WTC11 (cell line): ENCODE measurements at regions not wholly inside any gene's neighbourhood (a gene's known extent, or its start where the extent isn't known, plus 50 kb on each side); places are given as distances from the start of the nearest gene placed in this dataset.

Source experiments
- ATAC-seq: fragments of 200-7000 bp; cut with Tn5 transposase; 2 replicates; pipeline ENCODE4 v1.10.0; 2021; ENCODE audit warnings: mild to moderate bottlenecking, moderate library complexity
- CTCF ChIA-PET: fragments of 300-600 bp; sonication (Branson Sonifier 250); formaldehyde crosslinking; loops from one replicate; lab custom pipeline; 2021; ENCODE audit warnings: antibody characterized with exemption; lab: Charles Lee
- POLR2A ChIA-PET: fragments of 350-600 bp; sonication (Branson Sonifier 250); formaldehyde crosslinking; loops from one replicate; lab custom pipeline; 2021; ENCODE audit warnings: antibody characterized with exemption; lab: Charles Lee
- DNase-seq: peaks from one replicate; pipeline ENCODE4 v3.0.0; 2021; ENCODE audit warnings: low spot score
- H3K27ac Mint-ChIP-seq: 2 replicates; pipeline ENCODE4 v1.8.0; 2021; ENCODE audit warnings: mixed read lengths
- H3K27me3 Mint-ChIP-seq: 2 replicates; pipeline ENCODE4 v1.8.0; 2021; ENCODE audit warnings: low read depth, mild to moderate bottlenecking, moderate library complexity, mixed read lengths
- H3K36me3 Mint-ChIP-seq: 2 replicates; pipeline ENCODE4 v1.8.0; 2021; ENCODE audit warnings: mixed read lengths
- H3K4me1 Mint-ChIP-seq: 2 replicates; pipeline ENCODE4 v1.8.0; 2022; ENCODE audit warnings: mixed read lengths
- H3K4me3 Mint-ChIP-seq: 2 replicates; pipeline ENCODE4 v1.8.0; 2021; ENCODE audit warnings: mild to moderate bottlenecking, moderate library complexity, mixed read lengths
- H3K9me3 Mint-ChIP-seq: 2 replicates; pipeline ENCODE4 v1.8.0; 2021; ENCODE audit warnings: mixed read lengths
- CREM ChIP-seq: sonication (generic); formaldehyde crosslinking; IDR thresholded peaks from 2 replicates; pipeline ENCODE4 v1.8.1; 2022; ENCODE audit warnings: mild to moderate bottlenecking, missing genetic modification reagents, moderate library complexity
- ESRRA ChIP-seq: sonication (generic); formaldehyde crosslinking; IDR thresholded peaks from 2 replicates; pipeline ENCODE4 v1.8.1; 2022; ENCODE audit warnings: mild to moderate bottlenecking, missing genetic modification reagents, borderline replicate concordance
- FOXJ3 ChIP-seq: sonication (generic); formaldehyde crosslinking; IDR thresholded peaks from 2 replicates; pipeline ENCODE4 v1.9.0; 2021; ENCODE audit warnings: missing genetic modification reagents, mild to moderate bottlenecking, borderline replicate concordance
- HMGA2 ChIP-seq: fragments of 250-450 bp; sonication (Bioruptor Pico); IDR thresholded peaks from 2 replicates; pipeline ENCODE4 v1.4.0; 2021; ENCODE audit warnings: mild to moderate bottlenecking, moderate library complexity
- MXD4 ChIP-seq: fragments of 250-450 bp; sonication (Bioruptor Pico); IDR thresholded peaks from 2 replicates; pipeline ENCODE4 v1.8.0; 2021; ENCODE audit warnings: mild to moderate bottlenecking, moderate library complexity, borderline replicate concordance
- MYBL2 ChIP-seq: sonication (generic); formaldehyde crosslinking; IDR thresholded peaks from 2 replicates; pipeline ENCODE4 v1.8.1; 2023; ENCODE audit warnings: mild to moderate bottlenecking, moderate library complexity, missing genetic modification reagents
- NR1H2 ChIP-seq: sonication (generic); formaldehyde crosslinking; IDR thresholded peaks from 2 replicates; pipeline ENCODE4 v1.9.0; 2021; ENCODE audit warnings: mild to moderate bottlenecking, moderate library complexity, missing genetic modification reagents
- RORB ChIP-seq: fragments of 250-450 bp; sonication (Bioruptor Pico); IDR thresholded peaks from 2 replicates; pipeline ENCODE4 v1.9.0; 2021; ENCODE audit warnings: mild to moderate bottlenecking
- SMAD3 ChIP-seq: sonication (generic); formaldehyde crosslinking; IDR thresholded peaks from 2 replicates; pipeline ENCODE4 v1.8.0; 2022; ENCODE audit warnings: missing genetic modification reagents, mild to moderate bottlenecking, borderline replicate concordance
- SP1 ChIP-seq: sonication (generic); formaldehyde crosslinking; conservative IDR thresholded peaks from 2 replicates; pipeline ENCODE4 v1.8.1; 2022; ENCODE audit warnings: missing genetic modification reagents
- ZNF219 ChIP-seq: sonication (generic); formaldehyde crosslinking; IDR thresholded peaks from 2 replicates; pipeline ENCODE4 v1.8.0; 2023; ENCODE audit warnings: missing genetic modification reagents, mild to moderate bottlenecking, borderline replicate concordance
- TF ChIP-seq, protein P1 (sequence below): sonication (generic); formaldehyde crosslinking; IDR thresholded peaks from 2 replicates; pipeline ENCODE4 v1.8.1; 2022; ENCODE audit warnings: low read depth, mild to moderate bottlenecking, moderate library complexity, missing genetic modification reagents, borderline replicate concordance
- TF ChIP-seq, protein P2 (sequence below): sonication (generic); formaldehyde crosslinking; IDR thresholded peaks from 2 replicates; pipeline ENCODE4 v1.8.1; 2023; ENCODE audit warnings: mild to moderate bottlenecking, missing genetic modification reagents, moderate library complexity
- TF ChIP-seq, protein P3 (sequence below): sonication (generic); formaldehyde crosslinking; IDR thresholded peaks from 2 replicates; pipeline ENCODE4 v1.8.1; 2023; ENCODE audit warnings: mild to moderate bottlenecking, missing genetic modification reagents, borderline replicate concordance
- TF ChIP-seq, protein P4 (sequence below): sonication (generic); formaldehyde crosslinking; IDR thresholded peaks from 2 replicates; pipeline ENCODE4 v1.8.1; 2022; ENCODE audit warnings: missing genetic modification reagents, borderline replicate concordance
- TF ChIP-seq, protein P5 (sequence below): sonication (generic); formaldehyde crosslinking; IDR thresholded peaks from 2 replicates; pipeline ENCODE4 v1.8.0; 2023; ENCODE audit warnings: missing genetic modification reagents
- TF ChIP-seq, protein P6 (sequence below): fragments of 200-600 bp; IDR thresholded peaks from 2 replicates; pipeline ENCODE4 v1.8.0; 2022; ENCODE audit warnings: antibody characterized with exemption
- TF ChIP-seq, protein P7 (sequence below): sonication (generic); formaldehyde crosslinking; IDR thresholded peaks from 2 replicates; pipeline ENCODE4 v1.8.1; 2023; ENCODE audit warnings: mild to moderate bottlenecking, missing genetic modification reagents
- TF ChIP-seq, protein P8 (sequence below): sonication (generic); formaldehyde crosslinking; IDR thresholded peaks from 2 replicates; pipeline ENCODE4 v1.8.0; 2022; ENCODE audit warnings: mild to moderate bottlenecking, missing genetic modification reagents

DNA sequence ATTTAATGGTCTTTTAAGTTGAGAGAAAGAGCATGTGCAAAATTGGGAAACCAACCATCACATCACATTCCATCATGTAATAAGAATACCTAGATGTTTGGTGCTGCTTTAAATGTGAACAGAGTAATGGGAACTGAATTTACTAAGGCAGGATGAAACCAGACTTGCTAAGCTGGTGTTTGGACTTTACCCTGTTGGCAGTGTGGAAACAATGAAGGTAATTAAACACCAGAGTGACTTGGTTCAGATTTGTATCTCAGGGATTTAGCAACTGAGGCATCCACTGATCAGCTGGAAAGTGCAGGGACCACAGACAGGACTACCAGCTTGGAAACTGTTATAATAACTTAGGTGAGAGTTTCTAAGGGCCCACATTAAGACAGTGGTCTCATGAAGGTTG is 263.4 kb downstream of the OLFM3 start:
- CTCF ChIA-PET = no interaction called here
- H3K4me3 Mint-ChIP-seq = no peak overlapping the region

DNA sequence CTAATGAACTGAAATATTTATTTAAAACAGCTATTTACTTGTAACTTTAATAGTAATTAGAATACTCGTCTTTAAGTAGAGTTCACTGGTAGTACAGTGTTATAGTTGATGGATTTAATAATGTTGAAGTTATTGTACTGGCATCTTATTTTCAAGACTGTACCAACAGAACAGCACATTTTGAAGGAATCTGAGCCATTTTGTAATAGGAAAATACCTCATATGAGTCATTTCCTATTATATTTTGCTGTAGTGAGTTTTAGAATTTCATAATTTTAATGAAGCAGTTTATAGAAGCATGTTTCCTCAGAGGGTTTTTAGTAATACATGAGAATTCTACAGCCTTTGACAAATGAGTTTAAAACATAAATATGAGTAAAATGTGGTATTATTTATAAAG is 258.3 kb downstream of the OLFM3 start:
- Mint-ChIP-seq H3K27me3 (no peaks in the 10 kb centered on the region), H3K4me3 (no peak overlapping the region), H3K9me3 (no peaks in the 10 kb centered on the region), H3K27ac (no peak overlapping the region), H3K4me1 (peaks cover 33% of the 10 kb centered on the region), H3K36me3 (no peaks in the 10 kb centered on the region)
- DNase-seq (no peak), ATAC-seq (no peak)
- ChIA-PET CTCF (no interaction called here), POLR2A (no interaction called here)
- TF ChIP-seq ESRRA (CRISPR knock-in tag) (no peak), CREM (no peak), FOXJ3 (CRISPR knock-in tag) (no peak), MXD4 (CRISPR knock-in tag) (no peak), ZNF219 (no peak), MYBL2 (CRISPR knock-in tag) (no peak)
- TF ChIP-seq, protein P1, sequence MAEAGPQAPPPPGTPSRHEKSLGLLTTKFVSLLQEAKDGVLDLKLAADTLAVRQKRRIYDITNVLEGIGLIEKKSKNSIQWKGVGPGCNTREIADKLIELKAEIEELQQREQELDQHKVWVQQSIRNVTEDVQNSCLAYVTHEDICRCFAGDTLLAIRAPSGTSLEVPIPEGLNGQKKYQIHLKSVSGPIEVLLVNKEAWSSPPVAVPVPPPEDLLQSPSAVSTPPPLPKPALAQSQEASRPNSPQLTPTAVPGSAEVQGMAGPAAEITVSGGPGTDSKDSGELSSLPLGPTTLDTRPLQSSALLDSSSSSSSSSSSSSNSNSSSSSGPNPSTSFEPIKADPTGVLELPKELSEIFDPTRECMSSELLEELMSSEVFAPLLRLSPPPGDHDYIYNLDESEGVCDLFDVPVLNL = no peak
- TF ChIP-seq, protein P2, sequence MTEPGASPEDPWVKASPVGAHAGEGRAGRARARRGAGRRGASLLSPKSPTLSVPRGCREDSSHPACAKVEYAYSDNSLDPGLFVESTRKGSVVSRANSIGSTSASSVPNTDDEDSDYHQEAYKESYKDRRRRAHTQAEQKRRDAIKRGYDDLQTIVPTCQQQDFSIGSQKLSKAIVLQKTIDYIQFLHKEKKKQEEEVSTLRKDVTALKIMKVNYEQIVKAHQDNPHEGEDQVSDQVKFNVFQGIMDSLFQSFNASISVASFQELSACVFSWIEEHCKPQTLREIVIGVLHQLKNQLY (CRISPR knock-in tag) = no peak
- TF ChIP-seq, protein P3, sequence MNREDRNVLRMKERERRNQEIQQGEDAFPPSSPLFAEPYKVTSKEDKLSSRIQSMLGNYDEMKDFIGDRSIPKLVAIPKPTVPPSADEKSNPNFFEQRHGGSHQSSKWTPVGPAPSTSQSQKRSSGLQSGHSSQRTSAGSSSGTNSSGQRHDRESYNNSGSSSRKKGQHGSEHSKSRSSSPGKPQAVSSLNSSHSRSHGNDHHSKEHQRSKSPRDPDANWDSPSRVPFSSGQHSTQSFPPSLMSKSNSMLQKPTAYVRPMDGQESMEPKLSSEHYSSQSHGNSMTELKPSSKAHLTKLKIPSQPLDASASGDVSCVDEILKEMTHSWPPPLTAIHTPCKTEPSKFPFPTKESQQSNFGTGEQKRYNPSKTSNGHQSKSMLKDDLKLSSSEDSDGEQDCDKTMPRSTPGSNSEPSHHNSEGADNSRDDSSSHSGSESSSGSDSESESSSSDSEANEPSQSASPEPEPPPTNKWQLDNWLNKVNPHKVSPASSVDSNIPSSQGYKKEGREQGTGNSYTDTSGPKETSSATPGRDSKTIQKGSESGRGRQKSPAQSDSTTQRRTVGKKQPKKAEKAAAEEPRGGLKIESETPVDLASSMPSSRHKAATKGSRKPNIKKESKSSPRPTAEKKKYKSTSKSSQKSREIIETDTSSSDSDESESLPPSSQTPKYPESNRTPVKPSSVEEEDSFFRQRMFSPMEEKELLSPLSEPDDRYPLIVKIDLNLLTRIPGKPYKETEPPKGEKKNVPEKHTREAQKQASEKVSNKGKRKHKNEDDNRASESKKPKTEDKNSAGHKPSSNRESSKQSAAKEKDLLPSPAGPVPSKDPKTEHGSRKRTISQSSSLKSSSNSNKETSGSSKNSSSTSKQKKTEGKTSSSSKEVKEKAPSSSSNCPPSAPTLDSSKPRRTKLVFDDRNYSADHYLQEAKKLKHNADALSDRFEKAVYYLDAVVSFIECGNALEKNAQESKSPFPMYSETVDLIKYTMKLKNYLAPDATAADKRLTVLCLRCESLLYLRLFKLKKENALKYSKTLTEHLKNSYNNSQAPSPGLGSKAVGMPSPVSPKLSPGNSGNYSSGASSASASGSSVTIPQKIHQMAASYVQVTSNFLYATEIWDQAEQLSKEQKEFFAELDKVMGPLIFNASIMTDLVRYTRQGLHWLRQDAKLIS (CRISPR knock-in tag) = no peak

More for the DNA sequence above, 263.4 kb downstream of the OLFM3 start:
- Mint-ChIP-seq H3K27me3 (no peaks in the 10 kb centered on the region), H3K4me1 (0 out of 2 replicates have a peak, but pooled peaks cover 3% of the 10 kb centered on the region), H3K27ac (no peak overlapping the region; the same call in 1 of the 2 replicates), H3K9me3 (peaks cover 4% of the 10 kb centered on the region), H3K36me3 (no peaks in the 10 kb centered on the region)
- TF ChIP-seq, protein P4, sequence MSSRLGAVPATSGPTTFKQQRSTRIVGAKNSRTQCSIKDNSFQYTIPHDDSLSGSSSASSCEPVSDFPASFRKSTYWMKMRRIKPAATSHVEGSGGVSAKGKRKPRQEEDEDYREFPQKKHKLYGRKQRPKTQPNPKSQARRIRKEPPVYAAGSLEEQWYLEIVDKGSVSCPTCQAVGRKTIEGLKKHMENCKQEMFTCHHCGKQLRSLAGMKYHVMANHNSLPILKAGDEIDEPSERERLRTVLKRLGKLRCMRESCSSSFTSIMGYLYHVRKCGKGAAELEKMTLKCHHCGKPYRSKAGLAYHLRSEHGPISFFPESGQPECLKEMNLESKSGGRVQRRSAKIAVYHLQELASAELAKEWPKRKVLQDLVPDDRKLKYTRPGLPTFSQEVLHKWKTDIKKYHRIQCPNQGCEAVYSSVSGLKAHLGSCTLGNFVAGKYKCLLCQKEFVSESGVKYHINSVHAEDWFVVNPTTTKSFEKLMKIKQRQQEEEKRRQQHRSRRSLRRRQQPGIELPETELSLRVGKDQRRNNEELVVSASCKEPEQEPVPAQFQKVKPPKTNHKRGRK (CRISPR knock-in tag) = no peak
- TF ChIP-seq, protein P5, sequence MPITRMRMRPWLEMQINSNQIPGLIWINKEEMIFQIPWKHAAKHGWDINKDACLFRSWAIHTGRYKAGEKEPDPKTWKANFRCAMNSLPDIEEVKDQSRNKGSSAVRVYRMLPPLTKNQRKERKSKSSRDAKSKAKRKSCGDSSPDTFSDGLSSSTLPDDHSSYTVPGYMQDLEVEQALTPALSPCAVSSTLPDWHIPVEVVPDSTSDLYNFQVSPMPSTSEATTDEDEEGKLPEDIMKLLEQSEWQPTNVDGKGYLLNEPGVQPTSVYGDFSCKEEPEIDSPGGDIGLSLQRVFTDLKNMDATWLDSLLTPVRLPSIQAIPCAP = no peak
- TF ChIP-seq SMAD3 (CRISPR knock-in tag) (no peak), NR1H2 (CRISPR knock-in tag) (no peak), SP1 (CRISPR knock-in tag) (no peak), RORB (CRISPR knock-in tag) (no peak), HMGA2 (CRISPR knock-in tag) (no peak), CREM (no peak)
- TF ChIP-seq, protein P6, sequence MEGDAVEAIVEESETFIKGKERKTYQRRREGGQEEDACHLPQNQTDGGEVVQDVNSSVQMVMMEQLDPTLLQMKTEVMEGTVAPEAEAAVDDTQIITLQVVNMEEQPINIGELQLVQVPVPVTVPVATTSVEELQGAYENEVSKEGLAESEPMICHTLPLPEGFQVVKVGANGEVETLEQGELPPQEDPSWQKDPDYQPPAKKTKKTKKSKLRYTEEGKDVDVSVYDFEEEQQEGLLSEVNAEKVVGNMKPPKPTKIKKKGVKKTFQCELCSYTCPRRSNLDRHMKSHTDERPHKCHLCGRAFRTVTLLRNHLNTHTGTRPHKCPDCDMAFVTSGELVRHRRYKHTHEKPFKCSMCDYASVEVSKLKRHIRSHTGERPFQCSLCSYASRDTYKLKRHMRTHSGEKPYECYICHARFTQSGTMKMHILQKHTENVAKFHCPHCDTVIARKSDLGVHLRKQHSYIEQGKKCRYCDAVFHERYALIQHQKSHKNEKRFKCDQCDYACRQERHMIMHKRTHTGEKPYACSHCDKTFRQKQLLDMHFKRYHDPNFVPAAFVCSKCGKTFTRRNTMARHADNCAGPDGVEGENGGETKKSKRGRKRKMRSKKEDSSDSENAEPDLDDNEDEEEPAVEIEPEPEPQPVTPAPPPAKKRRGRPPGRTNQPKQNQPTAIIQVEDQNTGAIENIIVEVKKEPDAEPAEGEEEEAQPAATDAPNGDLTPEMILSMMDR = no peak
- TF ChIP-seq, protein P7, sequence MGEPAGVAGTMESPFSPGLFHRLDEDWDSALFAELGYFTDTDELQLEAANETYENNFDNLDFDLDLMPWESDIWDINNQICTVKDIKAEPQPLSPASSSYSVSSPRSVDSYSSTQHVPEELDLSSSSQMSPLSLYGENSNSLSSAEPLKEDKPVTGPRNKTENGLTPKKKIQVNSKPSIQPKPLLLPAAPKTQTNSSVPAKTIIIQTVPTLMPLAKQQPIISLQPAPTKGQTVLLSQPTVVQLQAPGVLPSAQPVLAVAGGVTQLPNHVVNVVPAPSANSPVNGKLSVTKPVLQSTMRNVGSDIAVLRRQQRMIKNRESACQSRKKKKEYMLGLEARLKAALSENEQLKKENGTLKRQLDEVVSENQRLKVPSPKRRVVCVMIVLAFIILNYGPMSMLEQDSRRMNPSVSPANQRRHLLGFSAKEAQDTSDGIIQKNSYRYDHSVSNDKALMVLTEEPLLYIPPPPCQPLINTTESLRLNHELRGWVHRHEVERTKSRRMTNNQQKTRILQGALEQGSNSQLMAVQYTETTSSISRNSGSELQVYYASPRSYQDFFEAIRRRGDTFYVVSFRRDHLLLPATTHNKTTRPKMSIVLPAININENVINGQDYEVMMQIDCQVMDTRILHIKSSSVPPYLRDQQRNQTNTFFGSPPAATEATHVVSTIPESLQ (CRISPR knock-in tag) = no peak
- TF ChIP-seq, protein P8, sequence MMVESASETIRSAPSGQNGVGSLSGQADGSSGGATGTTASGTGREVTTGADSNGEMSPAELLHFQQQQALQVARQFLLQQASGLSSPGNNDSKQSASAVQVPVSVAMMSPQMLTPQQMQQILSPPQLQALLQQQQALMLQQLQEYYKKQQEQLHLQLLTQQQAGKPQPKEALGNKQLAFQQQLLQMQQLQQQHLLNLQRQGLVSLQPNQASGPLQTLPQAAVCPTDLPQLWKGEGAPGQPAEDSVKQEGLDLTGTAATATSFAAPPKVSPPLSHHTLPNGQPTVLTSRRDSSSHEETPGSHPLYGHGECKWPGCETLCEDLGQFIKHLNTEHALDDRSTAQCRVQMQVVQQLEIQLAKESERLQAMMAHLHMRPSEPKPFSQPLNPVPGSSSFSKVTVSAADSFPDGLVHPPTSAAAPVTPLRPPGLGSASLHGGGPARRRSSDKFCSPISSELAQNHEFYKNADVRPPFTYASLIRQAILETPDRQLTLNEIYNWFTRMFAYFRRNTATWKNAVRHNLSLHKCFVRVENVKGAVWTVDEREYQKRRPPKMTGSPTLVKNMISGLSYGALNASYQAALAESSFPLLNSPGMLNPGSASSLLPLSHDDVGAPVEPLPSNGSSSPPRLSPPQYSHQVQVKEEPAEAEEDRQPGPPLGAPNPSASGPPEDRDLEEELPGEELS (CRISPR knock-in tag) = no peak
- DNase-seq (no peak), ATAC-seq (no peak)
- POLR2A ChIA-PET = no interaction called here
